OCI-LY3 (cell line): ENCODE measurements at regions not wholly inside any gene's neighbourhood (a gene's known extent, or its start where the extent isn't known, plus 50 kb on each side); places are given as distances from the start of the nearest gene placed in this dataset.
"Not testable (repeated sequence)": the region's sequence is repeated elsewhere in the genome, so short reads cannot be mapped to it uniquely, and the experiment has no call there.

Experiments
- EZH2phosphoT487 ChIP-seq: fragments of 200-600 bp; shearing (Covaris generic); IDR thresholded peaks from 2 replicates; pipeline ENCODE4 v1.6.1; 2018; ENCODE audit warnings: antibody characterized with exemption, mixed run types, low read depth
- TF ChIP-seq, protein P1 (sequence below): fragments of 200-600, 300-600 bp; sonication (generic); IDR thresholded peaks from 2 replicates; pipeline ENCODE4 v1.5.1; 2014; ENCODE audit warnings: antibody characterized with exemption, low read length, low read depth

- TF ChIP-seq, protein P1, sequence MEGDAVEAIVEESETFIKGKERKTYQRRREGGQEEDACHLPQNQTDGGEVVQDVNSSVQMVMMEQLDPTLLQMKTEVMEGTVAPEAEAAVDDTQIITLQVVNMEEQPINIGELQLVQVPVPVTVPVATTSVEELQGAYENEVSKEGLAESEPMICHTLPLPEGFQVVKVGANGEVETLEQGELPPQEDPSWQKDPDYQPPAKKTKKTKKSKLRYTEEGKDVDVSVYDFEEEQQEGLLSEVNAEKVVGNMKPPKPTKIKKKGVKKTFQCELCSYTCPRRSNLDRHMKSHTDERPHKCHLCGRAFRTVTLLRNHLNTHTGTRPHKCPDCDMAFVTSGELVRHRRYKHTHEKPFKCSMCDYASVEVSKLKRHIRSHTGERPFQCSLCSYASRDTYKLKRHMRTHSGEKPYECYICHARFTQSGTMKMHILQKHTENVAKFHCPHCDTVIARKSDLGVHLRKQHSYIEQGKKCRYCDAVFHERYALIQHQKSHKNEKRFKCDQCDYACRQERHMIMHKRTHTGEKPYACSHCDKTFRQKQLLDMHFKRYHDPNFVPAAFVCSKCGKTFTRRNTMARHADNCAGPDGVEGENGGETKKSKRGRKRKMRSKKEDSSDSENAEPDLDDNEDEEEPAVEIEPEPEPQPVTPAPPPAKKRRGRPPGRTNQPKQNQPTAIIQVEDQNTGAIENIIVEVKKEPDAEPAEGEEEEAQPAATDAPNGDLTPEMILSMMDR = not testable (repeated sequence)
- not testable (repeated sequence) for TF ChIP-seq EZH2phosphoT487
These were observed 326.9 kb upstream of the PLGLB1 start for GRCh38 chr2:87348556-87348955.
